Ovary (tissue), 7 donors: ENCODE measurements at regions not wholly inside any gene's neighbourhood (a gene's known extent, or its start where the extent isn't known, plus 50 kb on each side); places are given as distances from the start of the nearest gene placed in this dataset.

Source experiments
- DNase-seq, 5 donors: peaks; one replicate each; pipeline ENCODE4 v3.0.0-alpha.2; 2019 to 2020
- H3K27ac ChIP-seq, 2 donors: fragments of 200-600 bp; one replicate each; pipeline versions ENCODE4 v1.5.1 to v1.8.0; 2019 to 2022
- H3K27me3 ChIP-seq: fragments of 200-600 bp; one replicate; pipeline ENCODE4 v1.8.0; 2022
- H3K36me3 ChIP-seq: fragments of 200-600 bp; sonication (generic); one replicate; pipeline ENCODE4 v1.5.1; 2019
- H3K4me1 ChIP-seq: one replicate; pipeline ENCODE4 v1.8.1; 2013; ENCODE audit warnings: mild to moderate bottlenecking, moderate library complexity; ENCODE audit not compliant: insufficient read depth
- H3K4me3 ChIP-seq: fragments of 200-600 bp; sonication (generic); one replicate; pipeline ENCODE4 v1.5.1; 2017
- H3K9me3 ChIP-seq, 2 donors: fragments of 200-600 bp in 1 of 2; sonication (generic) in 1 of 2; one replicate each; pipeline versions ENCODE4 v1.5.1 to v1.8.1; 2013 to 2019; ENCODE audit warnings: mild to moderate bottlenecking in 1 of 2, moderate library complexity in 1 of 2
- EP300 ChIP-seq: sonication (generic); formaldehyde crosslinking; IDR thresholded peaks from one replicate; pipeline ENCODE4 v1.6.1; 2017; ENCODE audit warnings: antibody characterized with exemption
- POLR2A ChIP-seq: fragments of 450-650 bp; IDR thresholded peaks from one replicate; pipeline ENCODE4 v1.6.1; 2017; ENCODE audit warnings: antibody characterized with exemption, mild to moderate bottlenecking, moderate library complexity
- WGBS, 3 donors: extraction: QIAGEN DNeasy Blood & Tissue Kit in 1 of 3; methylation state at CpG; one replicate each; pipeline versions ENCODE4 v1.1.5 to v1.1.7; 2013 to 2017; 5-methylcytosine and 5-hydroxymethylcytosine counted together
- intact Hi-C, 4 donors: fragments of 100-400 bp; cut with DNase I; formaldehyde crosslinking; loops; one replicate each; pipeline versions ENCODE4 v1.11.0 to v1.15.1; 2022 to 2023
- TF ChIP-seq, protein P1 (sequence below), 3 donors: fragments of 450-650 bp in 2 of 3; fragments of 200-600 bp in 1 of 3; IDR thresholded peaks; one replicate each; pipeline versions ENCODE4 v1.5.1 to v1.8.0; 2016 to 2022; ENCODE audit warnings: antibody characterized with exemption in 3 of 3, mild to moderate bottlenecking in 1 of 3
- donor health status: DM: no; HTN: no; CAD: no; lungs with moderate emphysema.
- donor health status: DM: no; HTN: no; CAD: no.
- donor health status: Bipolar disorder and iron deficiency.
- donor health status: DM: no; HTN: no; CAD: no.
- donor health status: DM: yes; HTN: yes; CAD: no.

DNA sequence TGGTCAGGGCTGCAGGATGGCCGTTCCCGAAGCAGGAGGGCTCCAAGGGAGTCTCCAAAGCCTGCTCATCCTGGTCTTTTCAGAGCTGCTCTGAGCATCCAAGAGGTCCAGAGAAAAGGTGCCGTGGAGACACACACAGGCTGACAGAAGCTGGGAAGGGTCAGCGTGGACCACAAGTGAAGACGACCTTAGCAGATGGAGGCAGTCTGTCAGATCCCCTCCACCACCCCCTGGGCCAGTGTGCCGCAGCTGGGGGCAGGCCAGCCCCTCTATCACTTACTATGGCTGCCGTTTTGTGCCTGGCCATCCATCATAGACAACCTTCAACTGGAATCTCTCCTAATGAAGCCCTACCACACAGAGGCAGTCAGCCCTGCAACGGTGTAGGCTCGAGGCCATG lies 335.1 kb upstream of the RGMA start:
- Histone ChIP-seq H3K4me1 (no peaks in the 10 kb centered on the region), H3K9me3 (no peaks in the 10 kb centered on the region), H3K27ac (no peak overlapping the region), H3K36me3 (no peaks in the 10 kb centered on the region), H3K4me3 (no peak overlapping the region), H3K27me3 (no peaks in the 10 kb centered on the region)
- DNase-seq = no peak
- intact Hi-C loops = no loop called here
- WGBS, 3 donors = 85 to 90% (median 85%) methylated on average over 9 of the region's 9 CpGs
- TF ChIP-seq POLR2A (no peak), EP300 (no peak)
- TF ChIP-seq, protein P1, sequence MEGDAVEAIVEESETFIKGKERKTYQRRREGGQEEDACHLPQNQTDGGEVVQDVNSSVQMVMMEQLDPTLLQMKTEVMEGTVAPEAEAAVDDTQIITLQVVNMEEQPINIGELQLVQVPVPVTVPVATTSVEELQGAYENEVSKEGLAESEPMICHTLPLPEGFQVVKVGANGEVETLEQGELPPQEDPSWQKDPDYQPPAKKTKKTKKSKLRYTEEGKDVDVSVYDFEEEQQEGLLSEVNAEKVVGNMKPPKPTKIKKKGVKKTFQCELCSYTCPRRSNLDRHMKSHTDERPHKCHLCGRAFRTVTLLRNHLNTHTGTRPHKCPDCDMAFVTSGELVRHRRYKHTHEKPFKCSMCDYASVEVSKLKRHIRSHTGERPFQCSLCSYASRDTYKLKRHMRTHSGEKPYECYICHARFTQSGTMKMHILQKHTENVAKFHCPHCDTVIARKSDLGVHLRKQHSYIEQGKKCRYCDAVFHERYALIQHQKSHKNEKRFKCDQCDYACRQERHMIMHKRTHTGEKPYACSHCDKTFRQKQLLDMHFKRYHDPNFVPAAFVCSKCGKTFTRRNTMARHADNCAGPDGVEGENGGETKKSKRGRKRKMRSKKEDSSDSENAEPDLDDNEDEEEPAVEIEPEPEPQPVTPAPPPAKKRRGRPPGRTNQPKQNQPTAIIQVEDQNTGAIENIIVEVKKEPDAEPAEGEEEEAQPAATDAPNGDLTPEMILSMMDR (IDR thresholded peaks at IDR 0.05) = no peak

GRCh38 chr15:93422476-93422875 lies 333.5 kb upstream of the RGMA start:
- H3K27me3 ChIP-seq = no peaks in the 10 kb centered on the region
- H3K4me3 ChIP-seq = no peak overlapping the region
- no peaks in the 10 kb centered on the region for H3K4me1 ChIP-seq
- no peak for DNase-seq
- H3K27ac ChIP-seq = no peak overlapping the region
- H3K9me3 ChIP-seq = no peaks in the 10 kb centered on the region
- TF ChIP-seq EP300 (no peak), POLR2A (no peak)
- TF ChIP-seq, protein P1 (IDR thresholded peaks at IDR 0.05) = no peak
- 93 to 97% (median 94%) methylated on average over 5 of the region's 5 CpGs for WGBS, 3 donors
- intact Hi-C loops = no loop called here
- no peaks in the 10 kb centered on the region for H3K36me3 ChIP-seq

GRCh38 chr15:93420477-93420876 lies 331.5 kb upstream of the RGMA start:
- H3K27ac ChIP-seq = no peak overlapping the region
- WGBS, 3 donors = 83 to 87% (median 85%) methylated on average over 7 of the region's 7 CpGs
- no peaks in the 10 kb centered on the region for H3K27me3 ChIP-seq
- intact Hi-C loops = loop anchor here in 1 of 4 donors (2.0 kb wide), 1 partner anchor 48 kb away; no protein-coding TSS in a partner anchor
- TF ChIP-seq POLR2A (no peak), EP300 (no peak)
- TF ChIP-seq, protein P1 (IDR thresholded peaks at IDR 0.05) = no peak
- H3K4me3 ChIP-seq = no peak overlapping the region
- no peaks in the 10 kb centered on the region for H3K4me1 ChIP-seq
- DNase-seq = no peak
- H3K36me3 ChIP-seq = no peaks in the 10 kb centered on the region
- no peaks in the 10 kb centered on the region for H3K9me3 ChIP-seq

GRCh38 chr15:93420050-93420452 lies 331.0 kb upstream of the RGMA start:
- no peak overlapping the region for H3K27ac ChIP-seq
- H3K27me3 ChIP-seq = no peaks in the 10 kb centered on the region
- DNase-seq = no peak
- H3K4me3 ChIP-seq = no peak overlapping the region
- intact Hi-C loops = loop anchor here in 1 of 4 donors (2.0 kb wide), 1 partner anchor 47 kb away; no protein-coding TSS in a partner anchor
- WGBS, 3 donors = 90 to 95% (median 94%) methylated on average over 1 of the region's 1 CpG
- H3K36me3 ChIP-seq = no peaks in the 10 kb centered on the region
- H3K9me3 ChIP-seq = no peaks in the 10 kb centered on the region
- no peaks in the 10 kb centered on the region for H3K4me1 ChIP-seq
- TF ChIP-seq POLR2A (no peak), EP300 (no peak)
- TF ChIP-seq, protein P1 (IDR thresholded peaks at IDR 0.05) = no peak
